ENCODE measurements at regions not wholly inside any gene's neighbourhood (a gene's known extent, or its start where the extent isn't known, plus 50 kb on each side); places are given as distances from the start of the nearest gene placed in this dataset.

DNA sequence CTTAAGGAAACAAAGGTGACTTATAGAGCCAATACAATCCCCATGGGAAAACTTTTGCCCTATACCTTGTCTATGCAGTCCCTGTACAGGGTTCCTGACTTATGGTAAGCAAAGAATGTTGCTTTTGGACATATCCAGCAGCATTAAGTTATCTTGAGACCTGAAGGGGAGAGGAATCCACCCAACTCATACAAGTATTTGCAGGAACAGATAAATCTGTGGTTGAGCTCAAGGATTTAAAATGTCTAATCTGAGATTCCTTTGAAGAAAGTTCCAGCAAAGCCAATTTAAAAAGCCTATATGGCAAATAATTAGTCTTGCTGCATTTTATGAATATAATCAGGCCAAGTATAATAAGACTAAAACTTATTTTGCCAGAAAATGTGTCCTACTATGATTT, 739.5 kb upstream of the CDH2 start (continued):
- TF ChIP-seq TFCP2L1 (CRISPR knock-in tag; IDR thresholded peaks at IDR 0.05) (no peak), POLR2AphosphoS2 (conservative IDR thresholded peaks at IDR 0.05; ENCODE audit: low read length) (no peak), FOSL2 (IDR thresholded peaks at IDR 0.05) (no peak), FOSL2 (CRISPR knock-in tag; IDR thresholded peaks at IDR 0.05) (no peak), EHMT2 (IDR thresholded peaks at IDR 0.05; ENCODE audit: low read depth) (no peak), BHLHE40 (IDR thresholded peaks at IDR 0.05; ENCODE audit: low read depth, low read length) (no peak)
- TF ChIP-seq, protein P1, sequence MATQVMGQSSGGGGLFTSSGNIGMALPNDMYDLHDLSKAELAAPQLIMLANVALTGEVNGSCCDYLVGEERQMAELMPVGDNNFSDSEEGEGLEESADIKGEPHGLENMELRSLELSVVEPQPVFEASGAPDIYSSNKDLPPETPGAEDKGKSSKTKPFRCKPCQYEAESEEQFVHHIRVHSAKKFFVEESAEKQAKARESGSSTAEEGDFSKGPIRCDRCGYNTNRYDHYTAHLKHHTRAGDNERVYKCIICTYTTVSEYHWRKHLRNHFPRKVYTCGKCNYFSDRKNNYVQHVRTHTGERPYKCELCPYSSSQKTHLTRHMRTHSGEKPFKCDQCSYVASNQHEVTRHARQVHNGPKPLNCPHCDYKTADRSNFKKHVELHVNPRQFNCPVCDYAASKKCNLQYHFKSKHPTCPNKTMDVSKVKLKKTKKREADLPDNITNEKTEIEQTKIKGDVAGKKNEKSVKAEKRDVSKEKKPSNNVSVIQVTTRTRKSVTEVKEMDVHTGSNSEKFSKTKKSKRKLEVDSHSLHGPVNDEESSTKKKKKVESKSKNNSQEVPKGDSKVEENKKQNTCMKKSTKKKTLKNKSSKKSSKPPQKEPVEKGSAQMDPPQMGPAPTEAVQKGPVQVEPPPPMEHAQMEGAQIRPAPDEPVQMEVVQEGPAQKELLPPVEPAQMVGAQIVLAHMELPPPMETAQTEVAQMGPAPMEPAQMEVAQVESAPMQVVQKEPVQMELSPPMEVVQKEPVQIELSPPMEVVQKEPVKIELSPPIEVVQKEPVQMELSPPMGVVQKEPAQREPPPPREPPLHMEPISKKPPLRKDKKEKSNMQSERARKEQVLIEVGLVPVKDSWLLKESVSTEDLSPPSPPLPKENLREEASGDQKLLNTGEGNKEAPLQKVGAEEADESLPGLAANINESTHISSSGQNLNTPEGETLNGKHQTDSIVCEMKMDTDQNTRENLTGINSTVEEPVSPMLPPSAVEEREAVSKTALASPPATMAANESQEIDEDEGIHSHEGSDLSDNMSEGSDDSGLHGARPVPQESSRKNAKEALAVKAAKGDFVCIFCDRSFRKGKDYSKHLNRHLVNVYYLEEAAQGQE (IDR thresholded peaks at IDR 0.05): no peak

DNA sequence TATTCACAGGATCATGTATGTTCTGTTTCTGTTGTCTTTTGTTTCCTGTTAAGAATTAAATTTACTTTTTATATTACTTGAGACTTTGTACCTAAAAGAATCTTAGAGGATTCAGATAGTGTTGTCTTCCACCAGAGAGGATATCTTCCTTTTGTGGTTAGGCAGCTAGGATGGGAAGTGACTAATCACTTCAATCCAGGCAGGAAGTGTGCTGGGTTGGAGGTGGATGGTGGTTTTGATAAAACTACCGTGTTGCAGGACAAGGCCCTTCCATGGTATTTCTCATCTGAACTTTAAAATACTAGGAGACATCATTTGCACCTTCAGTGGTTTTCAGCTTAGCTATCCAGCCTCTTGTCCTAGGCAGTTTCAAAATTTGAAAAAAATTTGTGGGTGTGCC, 728.6 kb upstream of the CDH2 start:
- no peaks in the 10 kb centered on the region for H3K9me3 ChIP-seq
- no peak for DNase-seq (ENCODE audit: low read depth in 1 of 2, low spot score in 1 of 2)
- FAIRE-seq: no peak
- POLR2A ChIA-PET: no interaction called here
- H3K4me1 ChIP-seq: no peaks in the 10 kb centered on the region
- CTCF ChIA-PET: interaction anchor here (0.9 kb wide), 1 partner anchor 32 kb away, joined by 4 read pairs; no protein-coding TSS in a partner anchor
- TF ChIP-seq JUN (IDR thresholded peaks at IDR 0.05) (no peak), POLR2A (IDR thresholded peaks at IDR 0.05; ENCODE audit: low read length) (no peak), TP53 (CRISPR knock-in tag; IDR thresholded peaks at IDR 0.05) (no peak), RAD21 (conservative IDR thresholded peaks at IDR 0.05 in 1 of 2, IDR thresholded peaks at IDR 0.05 in 1 of 2) (no peak), ZFP36 (IDR thresholded peaks at IDR 0.05; ENCODE audit: borderline replicate concordance, partially characterized antibody) (no peak), MAFK (IDR thresholded peaks at IDR 0.05; ENCODE audit: partially characterized antibody) (no peak), KDM1A (IDR thresholded peaks at IDR 0.05; ENCODE audit: low read depth) (no peak), NR3C1 (IDR thresholded peaks at IDR 0.05) (no peak), HOXA7 (CRISPR knock-in tag; IDR thresholded peaks at IDR 0.05) (no peak), EP300 (IDR thresholded peaks at IDR 0.05) (no peak), HOXB5 (CRISPR knock-in tag; IDR thresholded peaks at IDR 0.05) (no peak), MYC (IDR thresholded peaks at IDR 0.05; ENCODE audit: borderline replicate concordance, low read length) (no peak), ESRRA (IDR thresholded peaks at IDR 0.05; ENCODE audit: borderline replicate concordance, low read length) (no peak), RCOR1 (IDR thresholded peaks at IDR 0.05; ENCODE audit: low read depth, low read length) (no peak), POLR2AphosphoS2 (conservative IDR thresholded peaks at IDR 0.05; ENCODE audit: low read length) (no peak), CBX2 (IDR thresholded peaks at IDR 0.05; ENCODE audit: borderline replicate concordance, low read depth) (no peak)
- H3K4me2 ChIP-seq: no peak overlapping the region
- no peak for ATAC-seq
- 29% methylated on average over 1 of the region's 1 CpG for WGBS (ENCODE audit: missing lambda C conversion rate)
- H3K4me3 ChIP-seq: no peak overlapping the region
- no peak overlapping the region for H3K27ac ChIP-seq

DNA sequence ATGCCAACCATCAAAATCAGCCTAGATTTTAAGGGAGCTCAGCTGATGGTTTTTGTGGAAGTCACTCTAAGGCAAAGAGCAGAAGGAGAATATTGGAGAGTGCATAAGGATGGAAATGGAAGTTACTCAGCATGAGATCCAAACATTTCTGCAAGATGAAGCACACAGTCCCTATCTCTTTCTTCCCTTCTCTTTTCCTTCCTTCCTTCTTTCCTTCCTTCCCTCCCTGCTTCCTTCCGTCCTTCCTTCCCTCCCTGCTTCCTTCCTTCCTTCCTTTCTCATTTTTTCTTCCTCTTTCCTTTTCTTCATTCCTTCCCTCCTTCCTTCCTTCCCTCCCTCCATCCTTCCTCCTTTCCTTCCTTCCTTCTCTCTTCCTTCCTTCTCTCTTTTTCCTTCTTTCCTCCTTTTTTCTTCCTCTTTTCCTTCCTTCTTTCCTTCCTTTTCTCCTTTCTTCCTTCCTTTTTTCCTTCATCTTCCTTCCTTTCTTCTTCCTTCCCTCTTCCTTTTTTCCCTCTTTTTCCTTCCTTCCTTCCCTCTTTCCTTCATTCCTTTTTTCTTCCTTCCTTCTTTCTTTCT, 727.9 kb upstream of the CDH2 start:
- no peak overlapping the region for H3K27ac ChIP-seq
- ChIA-PET POLR2A (no interaction called here), CTCF (no interaction called here)
- no peak for FAIRE-seq
- 38% methylated on average over 1 of the region's 1 CpG for WGBS (ENCODE audit: missing lambda C conversion rate)
- no peak for TF ChIP-seq RCOR1 (IDR thresholded peaks at IDR 0.05; ENCODE audit: low read depth, low read length)
- no peak for TF ChIP-seq RNF2 (IDR thresholded peaks at IDR 0.05; ENCODE audit: borderline replicate concordance, low read depth)
- no peak for TF ChIP-seq KDM5A (IDR thresholded peaks at IDR 0.05)
- TF ChIP-seq, protein P2, sequence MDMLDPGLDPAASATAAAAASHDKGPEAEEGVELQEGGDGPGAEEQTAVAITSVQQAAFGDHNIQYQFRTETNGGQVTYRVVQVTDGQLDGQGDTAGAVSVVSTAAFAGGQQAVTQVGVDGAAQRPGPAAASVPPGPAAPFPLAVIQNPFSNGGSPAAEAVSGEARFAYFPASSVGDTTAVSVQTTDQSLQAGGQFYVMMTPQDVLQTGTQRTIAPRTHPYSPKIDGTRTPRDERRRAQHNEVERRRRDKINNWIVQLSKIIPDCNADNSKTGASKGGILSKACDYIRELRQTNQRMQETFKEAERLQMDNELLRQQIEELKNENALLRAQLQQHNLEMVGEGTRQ (IDR thresholded peaks at IDR 0.05): no peak
- TF ChIP-seq, protein P3, sequence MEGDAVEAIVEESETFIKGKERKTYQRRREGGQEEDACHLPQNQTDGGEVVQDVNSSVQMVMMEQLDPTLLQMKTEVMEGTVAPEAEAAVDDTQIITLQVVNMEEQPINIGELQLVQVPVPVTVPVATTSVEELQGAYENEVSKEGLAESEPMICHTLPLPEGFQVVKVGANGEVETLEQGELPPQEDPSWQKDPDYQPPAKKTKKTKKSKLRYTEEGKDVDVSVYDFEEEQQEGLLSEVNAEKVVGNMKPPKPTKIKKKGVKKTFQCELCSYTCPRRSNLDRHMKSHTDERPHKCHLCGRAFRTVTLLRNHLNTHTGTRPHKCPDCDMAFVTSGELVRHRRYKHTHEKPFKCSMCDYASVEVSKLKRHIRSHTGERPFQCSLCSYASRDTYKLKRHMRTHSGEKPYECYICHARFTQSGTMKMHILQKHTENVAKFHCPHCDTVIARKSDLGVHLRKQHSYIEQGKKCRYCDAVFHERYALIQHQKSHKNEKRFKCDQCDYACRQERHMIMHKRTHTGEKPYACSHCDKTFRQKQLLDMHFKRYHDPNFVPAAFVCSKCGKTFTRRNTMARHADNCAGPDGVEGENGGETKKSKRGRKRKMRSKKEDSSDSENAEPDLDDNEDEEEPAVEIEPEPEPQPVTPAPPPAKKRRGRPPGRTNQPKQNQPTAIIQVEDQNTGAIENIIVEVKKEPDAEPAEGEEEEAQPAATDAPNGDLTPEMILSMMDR (IDR thresholded peaks at IDR 0.05): no peak
- TF ChIP-seq CBX8 (IDR thresholded peaks at IDR 0.05): no peak
- H3K4me1 ChIP-seq: no peaks in the 10 kb centered on the region
- DNase-seq (ENCODE audit: low read depth in 1 of 2, low spot score in 1 of 2): no peak
- no peak overlapping the region for H3K4me3 ChIP-seq
- no peak for ATAC-seq
- H3K9me3 ChIP-seq: no peaks in the 10 kb centered on the region
- H3K4me2 ChIP-seq: no peak overlapping the region
